ENCODE measurements at regions not wholly inside any gene's neighbourhood (a gene's known extent, or its start where the extent isn't known, plus 50 kb on each side); places are given as distances from the start of the nearest gene placed in this dataset.

DNA sequence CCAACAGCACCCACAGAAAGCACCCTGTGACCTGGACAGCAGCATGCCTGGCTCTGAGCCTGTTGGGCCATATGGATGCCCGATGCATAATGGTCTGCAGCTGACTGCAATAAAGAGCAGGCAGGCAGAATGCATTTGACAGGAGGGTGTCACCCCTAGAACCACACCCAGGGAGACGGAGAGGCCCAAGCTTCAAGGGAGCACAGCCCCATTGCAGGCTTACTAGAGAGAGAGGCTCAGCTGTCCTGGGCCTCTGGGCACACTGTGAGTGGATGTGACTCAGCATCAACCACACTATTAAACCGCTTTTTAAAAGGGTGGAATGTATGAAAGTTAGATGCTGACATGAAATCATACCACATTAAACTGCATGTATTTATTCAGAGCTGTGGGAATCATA, 365.3 kb downstream of the CTTN start:
- TF ChIP-seq, protein P1, sequence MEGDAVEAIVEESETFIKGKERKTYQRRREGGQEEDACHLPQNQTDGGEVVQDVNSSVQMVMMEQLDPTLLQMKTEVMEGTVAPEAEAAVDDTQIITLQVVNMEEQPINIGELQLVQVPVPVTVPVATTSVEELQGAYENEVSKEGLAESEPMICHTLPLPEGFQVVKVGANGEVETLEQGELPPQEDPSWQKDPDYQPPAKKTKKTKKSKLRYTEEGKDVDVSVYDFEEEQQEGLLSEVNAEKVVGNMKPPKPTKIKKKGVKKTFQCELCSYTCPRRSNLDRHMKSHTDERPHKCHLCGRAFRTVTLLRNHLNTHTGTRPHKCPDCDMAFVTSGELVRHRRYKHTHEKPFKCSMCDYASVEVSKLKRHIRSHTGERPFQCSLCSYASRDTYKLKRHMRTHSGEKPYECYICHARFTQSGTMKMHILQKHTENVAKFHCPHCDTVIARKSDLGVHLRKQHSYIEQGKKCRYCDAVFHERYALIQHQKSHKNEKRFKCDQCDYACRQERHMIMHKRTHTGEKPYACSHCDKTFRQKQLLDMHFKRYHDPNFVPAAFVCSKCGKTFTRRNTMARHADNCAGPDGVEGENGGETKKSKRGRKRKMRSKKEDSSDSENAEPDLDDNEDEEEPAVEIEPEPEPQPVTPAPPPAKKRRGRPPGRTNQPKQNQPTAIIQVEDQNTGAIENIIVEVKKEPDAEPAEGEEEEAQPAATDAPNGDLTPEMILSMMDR (IDR thresholded peaks at IDR 0.05): no peak
- TF ChIP-seq POLR2A (IDR thresholded peaks at IDR 0.05): no peak

Measured in thyroid gland (tissue), 4 donors.